Mesenchymal stem cell (in vitro differentiated cells and primary cell): ENCODE measurements at regions not wholly inside any gene's neighbourhood (a gene's known extent, or its start where the extent isn't known, plus 50 kb on each side); places are given as distances from the start of the nearest gene placed in this dataset.

Source experiments
- DNase-seq: peaks from one replicate; pipeline ENCODE4 v3.0.0-alpha.2; 2013
- H2AFZ ChIP-seq: one replicate; pipeline ENCODE4 v1.6.1; 2013; ENCODE audit warnings: low read depth, mild to moderate bottlenecking, control low read depth, inconsistent platforms, low read length, moderate library complexity
- H2AK5ac ChIP-seq: 2 replicates; pipeline ENCODE4 v1.6.1; 2013; ENCODE audit warnings: low read length, moderate library complexity, mild to moderate bottlenecking, inconsistent platforms; ENCODE audit not compliant: severe bottlenecking
- H2BK120ac ChIP-seq: one replicate; pipeline ENCODE4 v1.6.1; 2013; ENCODE audit warnings: low read depth, mild to moderate bottlenecking, inconsistent platforms, low read length, moderate library complexity
- H2BK12ac ChIP-seq, 2 experiments: one replicate each; pipeline ENCODE4 v1.6.1; 2013; ENCODE audit warnings: inconsistent platforms in 2 of 2, low read length in 2 of 2, mild to moderate bottlenecking in 2 of 2, moderate library complexity in 2 of 2, control low read depth in 1 of 2
- H2BK15ac ChIP-seq: one replicate; pipeline ENCODE4 v1.6.1; 2013; ENCODE audit warnings: mild to moderate bottlenecking, low read depth, inconsistent platforms; ENCODE audit not compliant: poor library complexity, severe bottlenecking
- H2BK5ac ChIP-seq: 2 replicates; pipeline ENCODE4 v1.6.1; 2013; ENCODE audit warnings: low read depth, mild to moderate bottlenecking, low read length, control low read depth, inconsistent platforms; ENCODE audit not compliant: poor library complexity, severe bottlenecking
- H3K14ac ChIP-seq, 2 experiments: one replicate each; pipeline ENCODE4 v1.6.1; 2013; ENCODE audit warnings: inconsistent platforms in 2 of 2, low read length in 2 of 2, control low read depth in 1 of 2, mild to moderate bottlenecking in 1 of 2, moderate library complexity in 1 of 2
- H3K18ac ChIP-seq, 2 experiments: one replicate each; pipeline ENCODE4 v1.6.1; 2013; ENCODE audit warnings: inconsistent platforms in 2 of 2, low read length in 2 of 2, control low read depth in 1 of 2, low read depth in 1 of 2, mild to moderate bottlenecking in 1 of 2
- H3K23ac ChIP-seq, 2 experiments: one replicate each; pipeline ENCODE4 v1.6.1; 2013; ENCODE audit warnings: inconsistent platforms in 2 of 2, low read length in 2 of 2, mild to moderate bottlenecking in 2 of 2, moderate library complexity in 2 of 2, control low read depth in 1 of 2
- H3K27ac ChIP-seq: 2 replicates; pipeline ENCODE4 v1.5.1; 2013; ENCODE audit warnings: mild to moderate bottlenecking, moderate library complexity, low read length, control low read depth, inconsistent platforms; ENCODE audit not compliant: poor library complexity, severe bottlenecking
- H3K27me3 ChIP-seq, 2 experiments: 2 replicates each; pipeline versions ENCODE4 v1.6.1 to v1.7.0; 2013; ENCODE audit warnings: low read length in 2 of 2, mild to moderate bottlenecking in 2 of 2, moderate library complexity in 2 of 2, control low read depth in 1 of 2, inconsistent platforms in 1 of 2; ENCODE audit not compliant: control insufficient read depth in 1 of 2, insufficient read depth in 1 of 2
- H3K36me3 ChIP-seq, 2 experiments: 2 replicates each; pipeline versions ENCODE4 v1.6.1 to v1.7.0; 2013; ENCODE audit warnings: low read length in 2 of 2, control low read depth in 1 of 2, inconsistent platforms in 1 of 2, low read depth in 1 of 2, mild to moderate bottlenecking in 1 of 2; ENCODE audit not compliant: insufficient read depth in 2 of 2, control insufficient read depth in 1 of 2
- H3K4ac ChIP-seq, 2 experiments: one replicate each; pipeline ENCODE4 v1.6.1; 2013; ENCODE audit warnings: inconsistent platforms in 2 of 2, low read length in 2 of 2, mild to moderate bottlenecking in 2 of 2, moderate library complexity in 2 of 2, control low read depth in 1 of 2, low read depth in 1 of 2
- H3K4me1 ChIP-seq: 2 replicates; pipeline ENCODE4 v1.6.1; 2013; ENCODE audit warnings: low read depth, low read length, control low read depth; ENCODE audit not compliant: control insufficient read depth, insufficient read depth
- H3K4me2 ChIP-seq: 2 replicates; pipeline ENCODE4 v1.6.1; 2013; ENCODE audit warnings: low read length, mild to moderate bottlenecking, inconsistent platforms; ENCODE audit not compliant: poor library complexity, severe bottlenecking
- H3K4me3 ChIP-seq, 2 experiments: 2 replicates each; pipeline versions ENCODE4 v1.5.1 to v1.7.0; 2013; ENCODE audit warnings: low read length in 2 of 2, mild to moderate bottlenecking in 2 of 2, control low read depth in 1 of 2, low read depth in 1 of 2; ENCODE audit not compliant: insufficient read depth in 1 of 2
- H3K79me1 ChIP-seq: replicated peaks from 2 replicates; pipeline ENCODE4 v1.6.1; 2013; ENCODE audit warnings: mild to moderate bottlenecking, control low read depth, low read length, inconsistent platforms; ENCODE audit not compliant: poor library complexity, severe bottlenecking
- H3K9ac ChIP-seq: 2 replicates; pipeline ENCODE4 v1.7.0; 2013; ENCODE audit warnings: mild to moderate bottlenecking, low read length, moderate library complexity
- H3K9me3 ChIP-seq: 2 replicates; pipeline ENCODE4 v1.7.0; 2013; ENCODE audit warnings: mild to moderate bottlenecking, low read length; ENCODE audit not compliant: control insufficient read depth
- H4K8ac ChIP-seq: one replicate; pipeline ENCODE4 v1.6.1; 2013; ENCODE audit warnings: inconsistent platforms, mild to moderate bottlenecking, low read length, moderate library complexity
- H4K91ac ChIP-seq: one replicate; pipeline ENCODE4 v1.6.1; 2013; ENCODE audit warnings: mild to moderate bottlenecking, low read length, inconsistent platforms
- WGBS: methylation state at CpG from one replicate; pipeline ENCODE4 v1.1.7; 2013; ENCODE audit warnings: mixed read lengths; 5-methylcytosine and 5-hydroxymethylcytosine counted together

DNA sequence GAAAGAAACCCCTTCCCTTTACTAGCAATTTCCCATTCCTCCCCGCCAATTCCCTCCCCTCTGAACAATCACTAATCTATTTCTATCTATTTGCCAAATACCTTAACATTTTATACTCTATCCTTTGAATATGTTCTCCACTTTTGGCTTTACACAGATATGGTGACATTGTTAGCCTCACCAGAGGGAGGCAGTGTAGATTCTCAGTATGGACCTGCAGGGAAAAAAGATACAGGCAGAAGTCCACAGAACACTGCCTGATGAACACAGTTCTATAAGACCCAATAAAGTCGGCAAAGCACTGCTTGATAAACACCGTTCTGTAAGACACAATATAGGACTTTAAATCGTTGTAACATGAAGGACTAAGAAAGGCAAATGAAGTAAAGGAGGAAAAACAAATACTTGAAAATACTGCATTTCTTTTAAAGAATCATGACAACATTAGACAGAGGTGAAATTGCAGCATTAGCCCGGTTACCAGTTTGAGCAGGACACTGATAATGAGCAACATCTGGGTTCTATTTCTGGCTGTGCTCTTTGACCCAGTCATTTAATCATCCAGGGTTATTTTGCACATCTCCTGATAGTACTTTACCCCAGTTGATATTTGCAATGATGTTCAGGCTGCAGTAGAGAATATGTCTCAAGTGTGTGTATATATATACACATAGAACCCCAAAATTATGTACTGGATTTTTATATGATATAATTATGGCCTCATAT, 296.8 kb downstream of the UTRN start:
- no peak overlapping the region for H3K23ac ChIP-seq
- no peak overlapping the region for H4K91ac ChIP-seq
- H3K9ac ChIP-seq, result peak overlapping the region; percentile 72
- peak overlapping the region in 1 of 2 experiments; percentile 33 for H3K18ac ChIP-seq
- WGBS, result 75% methylated on average over 3 of the region's 5 CpGs
- H3K4me3 ChIP-seq, result peak overlapping the region in 1 of 2 experiments; percentile 66
- H2AK5ac ChIP-seq, result no peak overlapping the region
- no peak overlapping the region for H4K8ac ChIP-seq
- H3K14ac ChIP-seq, result no peak overlapping the region
- H3K27ac ChIP-seq, result no peak overlapping the region
- H3K4ac ChIP-seq, result no peak overlapping the region
- no peak overlapping the region for H3K4me2 ChIP-seq
- H2BK12ac ChIP-seq, result no peak overlapping the region
- H3K4me1 ChIP-seq, result peaks cover 2% of the 10 kb centered on the region
- no peak overlapping the region for H2BK120ac ChIP-seq
- no peak overlapping the region for H2BK15ac ChIP-seq
- peaks cover 10 to 13% of the 10 kb centered on the region in 2 experiments for H3K36me3 ChIP-seq
- H2BK5ac ChIP-seq, result no peak overlapping the region
- H3K9me3 ChIP-seq, result no peaks in the 10 kb centered on the region
- peaks cover 7% of the 10 kb centered on the region for H3K79me1 ChIP-seq
- peak; percentile 27 for DNase-seq
- no peak overlapping the region for H2AFZ ChIP-seq
- no peaks in the 10 kb centered on the region for H3K27me3 ChIP-seq

- H2AFZ ChIP-seq, result no peak overlapping the region
- H3K9me3 ChIP-seq, result no peaks in the 10 kb centered on the region
- H2BK5ac ChIP-seq, result no peak overlapping the region
- H4K91ac ChIP-seq, result no peak overlapping the region
- peaks cover 2% of the 10 kb centered on the region for H3K4me1 ChIP-seq
- DNase-seq, result no peak
- peak overlapping the region; percentile 72 for H3K9ac ChIP-seq
- peak overlapping the region; percentile 71 for H4K8ac ChIP-seq
- WGBS, result 50% methylated on average over 15 of the region's 16 CpGs
- H3K4ac ChIP-seq, result no peak overlapping the region
- H3K14ac ChIP-seq, result no peak overlapping the region
- peaks cover 5 to 13% of the 10 kb centered on the region in 2 experiments for H3K36me3 ChIP-seq
- H3K27me3 ChIP-seq, result no peaks in the 10 kb centered on the region
- no peak overlapping the region for H3K27ac ChIP-seq
- no peak overlapping the region for H2BK12ac ChIP-seq
- H2BK15ac ChIP-seq, result no peak overlapping the region
- no peak overlapping the region for H3K23ac ChIP-seq
- peak overlapping the region in 1 of 2 experiments; percentile 66 for H3K4me3 ChIP-seq
- H3K4me2 ChIP-seq, result peak overlapping the region; percentile 40
- H2BK120ac ChIP-seq, result no peak overlapping the region
- H3K18ac ChIP-seq, result no peak overlapping the region
- peaks cover 12% of the 10 kb centered on the region for H3K79me1 ChIP-seq
- no peak overlapping the region for H2AK5ac ChIP-seq
These were observed 297.9 kb downstream of the UTRN start for GRCh38 chr6:144582939-144583613.

- peak overlapping the region; percentile 72 for H3K9ac ChIP-seq
- no peak overlapping the region for H2BK120ac ChIP-seq
- no peak overlapping the region for H2BK5ac ChIP-seq
These were observed 298.4 kb downstream of the UTRN start for GRCh38 chr6:144583614-144583954.

DNA sequence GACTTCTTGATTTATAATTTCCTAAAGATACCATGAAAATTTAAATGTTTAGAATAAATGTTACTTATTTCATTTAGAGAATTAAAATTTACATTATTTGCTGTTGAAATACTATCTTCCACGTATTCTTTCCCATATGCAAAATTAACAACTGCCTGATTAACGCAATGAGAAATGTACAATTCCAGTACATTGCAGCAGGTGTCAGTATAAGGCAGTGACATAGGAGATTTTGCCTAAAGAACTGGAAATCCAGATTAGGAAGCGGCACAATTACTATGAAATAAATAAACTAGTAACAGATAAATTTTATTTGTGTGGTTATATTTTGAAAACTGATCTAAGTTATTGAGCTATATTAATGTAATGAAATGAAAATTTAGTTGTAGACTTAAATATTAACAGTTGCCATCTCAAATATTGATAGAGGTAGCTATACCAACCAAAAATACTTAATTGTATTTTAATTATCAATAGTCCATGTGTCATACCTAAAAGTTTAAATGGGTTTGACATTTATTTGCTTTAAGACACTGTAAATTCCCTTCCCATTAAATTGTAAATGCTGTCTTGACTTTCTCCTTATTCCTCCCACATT, 300.2 kb downstream of the UTRN start:
- Histone ChIP-seq H3K9ac (peak overlapping the region; percentile 72), H3K4me1 (peaks cover 2% of the 10 kb centered on the region), H3K27ac (no peak overlapping the region), H2BK120ac (no peak overlapping the region), H3K79me1 (peaks cover 9% of the 10 kb centered on the region), H3K14ac (no peak overlapping the region), H3K18ac (no peak overlapping the region), H3K36me3 (peaks cover 0 to 11% of the 10 kb centered on the region in 2 experiments), H3K9me3 (no peaks in the 10 kb centered on the region), H2AFZ (no peak overlapping the region), H2AK5ac (no peak overlapping the region), H3K23ac (no peak overlapping the region), H4K8ac (no peak overlapping the region), H2BK12ac (no peak overlapping the region), H3K27me3 (no peaks in the 10 kb centered on the region), H3K4ac (no peak overlapping the region), H4K91ac (no peak overlapping the region), H3K4me2 (no peak overlapping the region), H3K4me3 (peak overlapping the region in 1 of 2 experiments; percentile 66), H2BK5ac (no peak overlapping the region), H2BK15ac (no peak overlapping the region)
- WGBS, result no CpG with 5 or more reads among the region's 3 CpGs
- peak; percentile 56 for DNase-seq

More at GRCh38 chr6:144583614-144583954, 298.4 kb downstream of the UTRN start:
- Histone ChIP-seq H2AFZ (no peak overlapping the region), H3K4me3 (peak overlapping the region in 1 of 2 experiments; percentile 66), H3K18ac (no peak overlapping the region), H2BK12ac (no peak overlapping the region), H3K79me1 (peaks cover 12% of the 10 kb centered on the region), H3K27me3 (no peaks in the 10 kb centered on the region), H2AK5ac (no peak overlapping the region), H3K23ac (no peak overlapping the region), H4K91ac (no peak overlapping the region), H3K4ac (no peak overlapping the region), H3K4me1 (peaks cover 2% of the 10 kb centered on the region), H3K14ac (no peak overlapping the region), H4K8ac (no peak overlapping the region), H3K36me3 (peaks cover under 1 to 11% of the 10 kb centered on the region in 2 experiments), H2BK15ac (no peak overlapping the region), H3K4me2 (peak overlapping the region; percentile 40), H3K9me3 (no peaks in the 10 kb centered on the region), H3K27ac (no peak overlapping the region)
- no peak for DNase-seq
- no CpG with 5 or more reads among the region's 1 CpG for whole genome bisulfite sequencing
